Thyroid gland (tissue), 4 donors: ENCODE measurements at regions not wholly inside any gene's neighbourhood (a gene's known extent, or its start where the extent isn't known, plus 50 kb on each side); places are given as distances from the start of the nearest gene placed in this dataset.

Experiments
- DNase-seq, 2 donors: peaks; one replicate each; pipeline ENCODE4 v3.0.0-alpha.2; 2019
- H3K27ac ChIP-seq, 3 donors: fragments of 200-600 bp; sonication (generic); 1 replicate in 2 of 3; 2 replicates in 1 of 3; pipeline ENCODE4 v1.5.1; 2016 to 2019; ENCODE audit warnings: mild to moderate bottlenecking in 1 of 3, moderate library complexity in 1 of 3
- H3K27me3 ChIP-seq: fragments of 200-600 bp; sonication (generic); one replicate; pipeline ENCODE4 v1.5.1; 2019
- H3K36me3 ChIP-seq, 2 donors: fragments of 200-600 bp; sonication (generic); one replicate each; pipeline ENCODE4 v1.5.1; 2016 to 2019
- H3K4me1 ChIP-seq, 2 donors: fragments of 200-600 bp; sonication (generic); one replicate each; pipeline ENCODE4 v1.5.1; 2017 to 2019
- H3K4me3 ChIP-seq, 3 donors: fragments of 200-600 bp; sonication (generic); replicated peaks in 1 of 3; 1 replicate in 2 of 3; 2 replicates in 1 of 3; pipeline ENCODE4 v1.5.1; 2016; ENCODE audit warnings: mild to moderate bottlenecking in 1 of 3
- H3K9me3 ChIP-seq: fragments of 200-600 bp; sonication (generic); one replicate; pipeline ENCODE4 v1.5.1; 2017
- POLR2A ChIP-seq, 2 donors: fragments of 450-650 bp; IDR thresholded peaks; one replicate each; pipeline ENCODE4 v1.6.1; 2017; ENCODE audit warnings: antibody characterized with exemption in 2 of 2, mild to moderate bottlenecking in 2 of 2, moderate library complexity in 1 of 2
- WGBS, 2 donors: methylation state at CpG; one replicate each; pipeline ENCODE4 v1.1.5; 2017; 5-methylcytosine and 5-hydroxymethylcytosine counted together
- intact Hi-C: fragments of 100-400 bp; cut with DNase I; formaldehyde crosslinking; loops from one replicate; pipeline ENCODE4 v1.15.1; 2023
- TF ChIP-seq, protein P1 (sequence below), 6 experiments: fragments of 200-600 bp in 3 of 6; fragments of 450-650 bp in 3 of 6; sonication (generic) in 3 of 6; IDR thresholded peaks; one replicate each; pipeline ENCODE4 v1.5.1; 2016 to 2019; ENCODE audit warnings: antibody characterized with exemption in 6 of 6, mild to moderate bottlenecking in 2 of 6, inconsistent platforms in 1 of 6, moderate library complexity in 1 of 6

DNA sequence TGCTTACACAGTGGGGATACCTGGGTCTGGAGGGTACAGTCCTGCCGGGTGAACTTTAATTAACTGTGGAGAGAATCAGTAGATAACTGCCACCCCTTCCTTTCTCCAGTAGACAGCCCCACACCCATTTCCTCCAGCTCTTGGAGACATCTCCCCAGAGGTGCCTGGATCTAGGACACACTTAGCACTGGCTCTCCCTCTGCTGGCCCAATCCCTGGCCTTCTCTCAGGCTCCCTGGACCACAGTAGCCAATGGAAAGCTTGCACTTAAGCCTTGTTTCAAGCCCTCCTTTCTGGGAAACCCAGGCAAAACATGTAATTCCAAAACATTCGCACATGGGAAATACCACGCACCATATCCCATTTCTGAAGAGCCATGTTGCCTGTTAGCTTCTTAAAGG is 169.2 kb upstream of the GAS1 start:
- H3K9me3 ChIP-seq = no peaks in the 10 kb centered on the region
- TF ChIP-seq, protein P1, sequence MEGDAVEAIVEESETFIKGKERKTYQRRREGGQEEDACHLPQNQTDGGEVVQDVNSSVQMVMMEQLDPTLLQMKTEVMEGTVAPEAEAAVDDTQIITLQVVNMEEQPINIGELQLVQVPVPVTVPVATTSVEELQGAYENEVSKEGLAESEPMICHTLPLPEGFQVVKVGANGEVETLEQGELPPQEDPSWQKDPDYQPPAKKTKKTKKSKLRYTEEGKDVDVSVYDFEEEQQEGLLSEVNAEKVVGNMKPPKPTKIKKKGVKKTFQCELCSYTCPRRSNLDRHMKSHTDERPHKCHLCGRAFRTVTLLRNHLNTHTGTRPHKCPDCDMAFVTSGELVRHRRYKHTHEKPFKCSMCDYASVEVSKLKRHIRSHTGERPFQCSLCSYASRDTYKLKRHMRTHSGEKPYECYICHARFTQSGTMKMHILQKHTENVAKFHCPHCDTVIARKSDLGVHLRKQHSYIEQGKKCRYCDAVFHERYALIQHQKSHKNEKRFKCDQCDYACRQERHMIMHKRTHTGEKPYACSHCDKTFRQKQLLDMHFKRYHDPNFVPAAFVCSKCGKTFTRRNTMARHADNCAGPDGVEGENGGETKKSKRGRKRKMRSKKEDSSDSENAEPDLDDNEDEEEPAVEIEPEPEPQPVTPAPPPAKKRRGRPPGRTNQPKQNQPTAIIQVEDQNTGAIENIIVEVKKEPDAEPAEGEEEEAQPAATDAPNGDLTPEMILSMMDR (IDR thresholded peaks at IDR 0.05) = no peak
- TF ChIP-seq POLR2A (IDR thresholded peaks at IDR 0.05) = no peak
- H3K36me3 ChIP-seq = no peaks in the 10 kb centered on the region
- intact Hi-C loops = no loop called here
- WGBS, 2 donors = 61 to 72% methylated on average over 3 of the region's 3 CpGs
- no peak overlapping the region for H3K27ac ChIP-seq
- H3K27me3 ChIP-seq = no peaks in the 10 kb centered on the region
- no peak overlapping the region for H3K4me3 ChIP-seq
- peaks cover 19 to 29% of the 10 kb centered on the region in 2 donors for H3K4me1 ChIP-seq
- no peak for DNase-seq

DNA sequence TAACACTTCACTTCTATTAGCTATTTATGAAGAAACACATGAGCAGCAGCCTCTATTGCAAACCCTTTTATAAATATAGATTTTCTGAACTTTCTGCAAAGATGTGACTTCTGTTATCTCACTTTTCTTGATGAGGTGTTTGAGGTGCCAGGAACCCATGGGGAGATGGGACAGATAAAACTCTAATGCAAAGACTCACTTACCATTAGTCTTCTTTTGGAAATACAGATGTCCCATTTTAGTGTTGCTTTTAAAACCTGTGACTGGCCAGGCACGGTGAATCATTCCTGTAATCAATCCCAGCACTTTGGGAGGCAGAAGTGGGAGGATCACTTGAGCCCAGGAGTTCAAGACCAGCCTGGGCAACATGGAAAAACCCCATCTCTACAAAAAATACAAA is 171.3 kb upstream of the GAS1 start:
- intact Hi-C loops = no loop called here

DNA sequence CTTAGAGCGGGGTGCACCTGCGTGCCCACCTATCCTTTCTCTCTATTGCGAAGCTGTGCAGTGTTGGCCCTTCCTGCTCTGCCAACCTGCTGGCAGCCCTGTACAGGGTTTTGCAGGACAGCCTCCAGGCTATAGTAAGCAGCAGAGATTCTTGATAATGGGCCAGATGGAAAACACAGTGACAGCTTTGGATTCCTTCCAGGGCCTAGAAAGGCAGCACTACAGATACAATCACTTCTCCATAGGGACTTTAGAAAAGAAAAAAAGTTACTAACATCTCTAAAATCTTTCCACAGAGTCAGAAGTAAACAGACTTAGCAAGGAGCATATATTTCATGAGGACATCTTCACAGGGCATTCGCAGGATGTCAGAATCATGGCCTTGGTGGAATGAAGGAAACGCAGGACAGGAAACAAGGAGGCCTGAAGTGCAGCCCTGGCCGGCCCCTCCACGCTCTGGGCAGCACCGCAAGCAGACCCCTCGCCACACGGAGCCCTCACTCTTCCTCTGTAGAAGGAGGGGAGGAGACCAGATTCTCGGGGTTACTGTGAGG is 172.1 kb upstream of the GAS1 start:
- Histone ChIP-seq H3K4me3 (no peak overlapping the region), H3K9me3 (no peaks in the 10 kb centered on the region), H3K27me3 (no peaks in the 10 kb centered on the region), H3K4me1 (peaks cover 19 to 29% of the 10 kb centered on the region in 2 donors), H3K36me3 (no peaks in the 10 kb centered on the region), H3K27ac (peak overlapping the region in 2 of 3 donors; percentile 50 to 54)
- DNase-seq = peak; percentile 76 to 78
- 22 to 31% methylated on average over 11 of the region's 11 CpGs for whole genome bisulfite sequencing, 2 donors
- TF ChIP-seq POLR2A (IDR thresholded peaks at IDR 0.05) = no peak
- TF ChIP-seq, protein P1 (IDR thresholded peaks at IDR 0.05) = no peak
- intact Hi-C loops = no loop called here

More for the DNA sequence above, 171.3 kb upstream of the GAS1 start:
- Histone ChIP-seq H3K4me1 (peaks cover 19 to 29% of the 10 kb centered on the region in 2 donors), H3K27ac (no peak overlapping the region), H3K9me3 (no peaks in the 10 kb centered on the region), H3K4me3 (no peak overlapping the region), H3K27me3 (no peaks in the 10 kb centered on the region), H3K36me3 (no peaks in the 10 kb centered on the region)
- TF ChIP-seq POLR2A (IDR thresholded peaks at IDR 0.05) = no peak
- TF ChIP-seq, protein P1 (IDR thresholded peaks at IDR 0.05) = no peak
- DNase-seq = no peak
- whole genome bisulfite sequencing, 2 donors = 64 to 88% methylated on average over 1 of the region's 1 CpG

DNA sequence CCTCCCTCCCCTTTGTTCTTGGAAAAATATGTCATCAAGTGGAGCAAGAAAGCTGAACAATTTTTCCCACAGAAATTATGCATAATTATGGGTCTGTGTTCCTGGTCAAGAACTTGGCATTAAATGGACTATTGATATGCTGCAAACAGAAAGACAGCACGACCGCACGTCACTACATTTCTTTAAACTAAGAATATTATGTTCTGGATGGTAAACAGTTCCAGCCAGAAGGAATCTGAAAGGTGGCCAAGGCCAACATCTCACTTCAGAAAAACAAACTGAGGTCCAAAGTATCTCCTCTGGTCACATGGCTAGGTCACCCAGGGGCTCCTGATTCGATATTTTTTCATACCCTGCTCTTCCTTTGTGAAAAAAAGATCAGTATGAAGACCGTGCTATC is 173.3 kb upstream of the GAS1 start:
- H3K27ac ChIP-seq = no peak overlapping the region
- no peaks in the 10 kb centered on the region for H3K27me3 ChIP-seq
- intact Hi-C loops = no loop called here
- no peaks in the 10 kb centered on the region for H3K9me3 ChIP-seq
- no peak overlapping the region for H3K4me3 ChIP-seq
- peaks cover 12 to 24% of the 10 kb centered on the region in 2 donors for H3K4me1 ChIP-seq
- TF ChIP-seq POLR2A (IDR thresholded peaks at IDR 0.05) = no peak
- TF ChIP-seq, protein P1 (IDR thresholded peaks at IDR 0.05) = no peak
- no peak for DNase-seq
- no peaks in the 10 kb centered on the region for H3K36me3 ChIP-seq
- WGBS, 2 donors = 88 to 89% methylated on average over 5 of the region's 5 CpGs

DNA sequence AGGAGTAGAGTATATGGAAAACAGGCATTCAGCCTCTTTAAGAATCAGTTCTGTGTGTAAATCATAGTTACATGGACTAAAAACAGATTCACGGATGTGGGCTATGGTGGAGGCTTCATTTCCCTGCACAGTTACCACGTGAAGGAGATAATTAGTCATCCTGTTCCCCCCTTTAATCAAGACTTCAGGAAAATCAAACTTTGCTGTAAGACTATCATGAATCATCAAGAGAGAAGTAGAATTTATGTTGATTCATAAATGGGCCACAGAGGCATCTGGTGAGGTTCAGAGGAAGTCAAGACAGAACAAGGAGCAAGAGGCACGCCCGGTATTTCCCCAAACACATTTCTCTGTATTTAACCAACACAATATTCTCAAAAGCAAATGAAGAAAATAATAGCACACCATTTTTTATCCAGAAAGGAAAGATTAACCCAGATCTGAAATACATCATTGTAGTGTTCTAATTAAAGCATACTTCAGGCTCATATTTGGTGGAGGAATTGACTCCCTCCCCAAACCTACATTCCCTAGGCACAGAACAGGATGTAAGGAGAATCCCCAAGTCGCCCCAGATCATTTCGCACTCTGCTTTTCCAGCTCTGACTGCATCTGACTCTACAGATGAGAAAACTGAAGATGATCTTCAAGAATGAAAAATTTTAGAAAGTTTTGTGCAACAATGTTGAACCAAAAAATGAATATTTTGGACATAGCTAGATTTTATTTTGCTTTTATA is 175.8 kb upstream of the GAS1 start:
- Histone ChIP-seq H3K4me3 (no peak overlapping the region), H3K4me1 (peaks cover 12 to 14% of the 10 kb centered on the region in 2 donors), H3K36me3 (no peaks in the 10 kb centered on the region), H3K9me3 (no peaks in the 10 kb centered on the region), H3K27ac (no peak overlapping the region), H3K27me3 (no peaks in the 10 kb centered on the region)
- TF ChIP-seq POLR2A (IDR thresholded peaks at IDR 0.05) = no peak
- TF ChIP-seq, protein P1 (IDR thresholded peaks at IDR 0.05) = no peak
- intact Hi-C loops = no loop called here
- DNase-seq = no peak
- WGBS, 2 donors = 66 to 72% methylated on average over 6 of the region's 6 CpGs
